Stimulated activated CD4-positive, alpha-beta T cell treated with anti-CD3 and anti-CD28 coated beads, Interleukin-1b, Interleukin-23, amount 100 ng/mL, for 48 hours (primary cell): ENCODE measurements at regions not wholly inside any gene's neighbourhood (a gene's known extent, or its start where the extent isn't known, plus 50 kb on each side); places are given as distances from the start of the nearest gene placed in this dataset.

Experiments used
- DNase-seq: peaks from one replicate; pipeline ENCODE4 v3.0.0-alpha.2; 2020

GRCh38 chr5:74173241-74173640 lies 467.3 kb downstream of the ENC1 start:
- no peak for DNase-seq

GRCh38 chr5:74169701-74170100 lies 470.8 kb downstream of the ENC1 start:
- DNase-seq, result no peak

GRCh38 chr5:74167930-74168315 lies 472.6 kb downstream of the ENC1 start:
- DNase-seq, result no peak

DNA sequence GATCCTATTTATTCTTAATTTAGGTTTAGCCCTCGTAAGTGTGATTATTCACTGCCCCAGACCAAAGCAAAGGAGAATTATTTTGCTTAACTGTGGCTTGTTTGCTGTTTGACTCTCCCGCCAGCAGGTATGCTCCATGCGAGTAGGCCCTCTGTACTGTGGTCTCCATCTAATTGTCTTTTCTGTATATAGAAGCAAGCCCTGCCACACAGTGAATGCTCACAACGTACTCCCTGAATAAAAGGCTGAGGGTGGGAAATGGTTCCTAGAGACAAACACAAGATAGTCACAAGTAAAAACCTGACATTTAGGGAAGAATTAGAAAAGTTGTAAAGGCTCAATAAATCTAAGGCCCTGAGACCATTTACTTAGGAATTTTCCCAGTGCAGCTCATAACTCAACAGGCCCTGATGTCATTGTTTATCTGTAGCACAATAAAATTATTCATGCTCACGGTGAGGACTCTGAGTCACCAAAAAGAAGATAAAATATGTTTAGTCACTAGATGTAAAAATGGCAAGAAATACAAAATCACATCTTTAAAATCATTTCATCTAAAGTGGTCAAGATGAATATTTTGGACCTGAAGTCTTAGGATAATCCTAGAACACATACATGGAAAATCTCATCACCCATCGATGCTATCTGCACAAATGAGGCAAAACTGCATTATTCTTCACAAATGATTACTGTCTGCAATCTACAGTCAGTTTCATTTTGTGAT lies 473.2 kb downstream of the ENC1 start:
- no peak for DNase-seq

DNA sequence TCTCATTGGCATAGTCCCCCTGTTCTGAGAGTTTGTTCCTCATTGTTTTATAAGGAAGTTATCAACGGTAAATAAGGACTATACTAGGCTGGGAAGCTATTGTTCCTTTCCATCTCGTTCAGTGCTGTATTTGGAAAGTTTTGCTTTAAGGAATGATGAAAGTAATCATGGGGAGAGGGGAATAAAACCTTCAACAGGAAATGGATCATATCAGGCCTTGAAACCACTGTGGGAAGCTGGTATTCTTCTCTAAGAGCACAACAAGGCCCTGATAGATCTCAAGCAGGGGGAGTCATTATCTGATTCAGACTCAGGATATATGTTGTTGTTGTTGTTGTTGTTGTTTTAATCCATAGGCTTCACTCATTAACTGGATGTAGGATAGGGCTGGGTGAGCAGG lies 474.5 kb downstream of the ENC1 start:
- no peak for DNase-seq

DNA sequence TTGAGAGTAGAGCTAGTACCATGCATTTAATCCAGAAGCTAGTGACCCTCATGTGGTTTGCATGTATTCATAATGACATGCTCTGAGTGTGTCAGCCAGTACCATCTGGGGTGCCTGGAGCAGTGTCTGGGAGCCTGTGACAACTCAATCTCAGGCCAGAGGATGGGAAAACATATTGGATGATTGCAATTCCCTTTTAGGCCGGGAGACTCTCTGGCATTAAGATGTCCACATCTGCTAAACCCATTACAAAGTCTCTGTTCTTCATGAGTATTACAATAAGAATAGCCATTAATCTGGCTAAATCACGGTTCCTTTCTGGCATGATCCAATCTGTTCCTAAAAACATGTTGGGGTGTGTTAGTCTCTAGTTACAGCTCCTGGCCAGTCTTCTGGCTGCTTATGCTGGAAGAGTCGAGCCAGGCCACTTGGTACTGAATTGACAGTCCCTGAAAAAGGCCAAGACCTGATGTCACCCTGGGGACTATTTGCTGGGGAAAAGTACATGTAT lies 475.7 kb downstream of the ENC1 start:
- DNase-seq, result no peak

- DNase-seq, result no peak
Observed at GRCh38 chr5:74162524-74162923, 478.0 kb downstream of the ENC1 start.

GRCh38 chr5:74161170-74161569 lies 479.4 kb downstream of the ENC1 start:
- no peak for DNase-seq

DNA sequence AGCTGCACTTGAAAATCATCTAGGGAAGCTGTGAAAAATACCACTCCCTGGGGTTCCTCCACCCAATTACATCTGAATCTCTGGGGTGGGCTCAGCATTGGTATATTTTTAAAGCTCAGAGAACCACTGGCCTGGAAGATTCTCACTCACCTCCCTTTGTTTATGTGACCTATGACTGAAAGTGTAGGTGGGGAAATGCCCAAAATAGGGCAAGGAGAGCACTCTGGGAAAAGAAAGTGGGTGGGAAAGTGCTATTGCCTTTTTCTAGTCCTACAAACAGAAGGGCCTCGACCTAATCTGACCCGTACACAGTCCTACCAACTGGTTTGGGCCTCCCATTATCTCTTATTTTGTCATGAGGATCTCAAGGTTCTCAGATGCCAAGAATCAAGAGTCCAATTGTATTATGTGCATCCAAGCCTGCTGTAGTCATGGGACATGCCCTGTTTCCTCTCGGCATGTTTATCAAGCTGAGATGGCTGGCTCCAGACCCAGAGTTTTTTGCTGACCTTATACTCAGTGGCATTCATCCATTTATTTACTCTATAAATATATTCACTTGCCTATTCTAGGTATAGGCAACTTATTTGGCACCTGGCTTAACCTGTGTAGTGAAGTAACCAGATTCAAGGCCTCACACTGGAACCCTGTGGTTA lies 483.7 kb downstream of the ENC1 start:
- DNase-seq, result no peak

- no peak for DNase-seq
Observed at GRCh38 chr5:74155501-74155900, 485.0 kb downstream of the ENC1 start.

DNA sequence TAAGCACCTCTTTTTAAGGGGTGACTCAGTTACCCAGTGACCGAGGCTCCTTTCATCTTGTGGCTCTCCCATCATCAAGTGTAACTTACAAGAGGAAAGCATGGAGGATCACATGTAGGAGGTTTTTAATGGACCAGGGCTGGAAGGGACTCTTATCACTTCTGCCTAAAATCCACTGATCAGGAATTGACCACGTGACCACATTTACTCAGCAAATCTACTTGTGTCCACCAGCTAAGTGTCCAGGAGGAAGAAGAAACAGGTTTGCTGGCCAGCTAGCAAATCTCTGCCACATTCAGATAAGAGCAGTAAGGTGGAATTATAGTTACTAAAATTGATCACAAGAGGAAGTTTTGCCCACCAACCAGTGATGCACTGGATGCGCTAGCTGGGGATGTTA lies 486.0 kb downstream of the ENC1 start:
- DNase-seq, result no peak

- DNase-seq, result no peak
Observed at GRCh38 chr5:74153255-74153790, 487.2 kb downstream of the ENC1 start.

- no peak for DNase-seq
Observed at GRCh38 chr5:74152625-74153254, 487.8 kb downstream of the ENC1 start.

DNA sequence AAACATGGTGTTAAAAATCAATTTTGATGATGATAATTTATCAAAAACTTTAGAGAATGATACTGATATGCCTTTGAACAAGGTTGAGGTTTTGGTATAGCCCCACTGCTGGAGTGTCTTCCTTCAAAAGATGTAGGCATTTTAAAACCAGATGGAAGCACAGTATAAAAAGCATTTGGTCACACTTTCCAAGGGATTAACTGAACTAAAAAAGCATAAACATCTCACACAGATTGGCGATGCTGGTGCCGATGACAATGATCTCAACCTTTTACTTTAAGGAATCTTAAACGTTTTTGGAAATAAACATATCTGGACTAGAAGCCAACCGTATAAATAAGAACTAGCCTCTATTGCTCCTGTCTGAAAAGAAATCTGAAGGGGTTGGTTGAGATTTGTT lies 488.4 kb downstream of the ENC1 start:
- DNase-seq, result no peak

DNA sequence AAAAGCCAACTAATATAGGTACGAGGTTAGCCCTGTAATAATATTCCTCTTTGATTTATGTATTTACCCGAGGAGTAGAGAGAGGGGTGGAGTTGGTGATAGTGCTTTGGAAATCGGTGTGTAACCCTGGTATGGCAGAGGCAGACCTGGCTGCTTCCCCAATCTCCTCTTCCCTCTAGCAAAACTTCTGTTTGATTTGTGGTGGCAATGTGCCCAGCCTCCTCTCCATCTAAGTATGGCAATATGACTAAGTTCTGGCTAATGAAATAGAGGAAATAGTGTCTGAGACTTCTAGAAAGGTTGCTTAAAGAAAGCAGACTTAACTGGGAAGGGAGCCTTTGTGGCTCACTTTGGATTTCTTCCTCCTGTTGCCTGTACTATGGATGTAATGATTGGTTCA lies 491.1 kb downstream of the ENC1 start:
- no peak for DNase-seq

GRCh38 chr5:74148321-74148720 lies 492.2 kb downstream of the ENC1 start:
- no peak for DNase-seq

DNA sequence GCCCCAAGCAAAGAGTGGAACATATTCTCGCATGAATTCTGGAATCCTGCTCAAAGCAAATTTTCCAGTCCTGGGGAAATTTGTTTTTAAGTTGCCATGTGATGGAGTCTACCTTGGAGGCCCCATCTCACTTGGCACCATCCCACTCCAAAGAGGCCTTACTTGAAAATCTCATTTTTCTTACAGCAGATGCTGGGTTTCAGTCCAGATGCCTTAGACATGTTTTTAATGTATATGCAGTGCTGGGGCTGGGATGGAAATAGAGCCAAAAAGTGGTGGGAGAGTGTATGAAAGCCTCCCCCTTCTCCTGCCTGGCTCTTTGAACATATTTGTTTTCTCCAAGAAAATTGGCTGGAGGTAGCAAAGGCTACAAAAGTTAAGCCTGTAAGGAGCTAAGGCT lies 493.7 kb downstream of the ENC1 start:
- DNase-seq, result no peak

- no peak for DNase-seq
Observed at GRCh38 chr5:74145951-74146350, 494.6 kb downstream of the ENC1 start.

DNA sequence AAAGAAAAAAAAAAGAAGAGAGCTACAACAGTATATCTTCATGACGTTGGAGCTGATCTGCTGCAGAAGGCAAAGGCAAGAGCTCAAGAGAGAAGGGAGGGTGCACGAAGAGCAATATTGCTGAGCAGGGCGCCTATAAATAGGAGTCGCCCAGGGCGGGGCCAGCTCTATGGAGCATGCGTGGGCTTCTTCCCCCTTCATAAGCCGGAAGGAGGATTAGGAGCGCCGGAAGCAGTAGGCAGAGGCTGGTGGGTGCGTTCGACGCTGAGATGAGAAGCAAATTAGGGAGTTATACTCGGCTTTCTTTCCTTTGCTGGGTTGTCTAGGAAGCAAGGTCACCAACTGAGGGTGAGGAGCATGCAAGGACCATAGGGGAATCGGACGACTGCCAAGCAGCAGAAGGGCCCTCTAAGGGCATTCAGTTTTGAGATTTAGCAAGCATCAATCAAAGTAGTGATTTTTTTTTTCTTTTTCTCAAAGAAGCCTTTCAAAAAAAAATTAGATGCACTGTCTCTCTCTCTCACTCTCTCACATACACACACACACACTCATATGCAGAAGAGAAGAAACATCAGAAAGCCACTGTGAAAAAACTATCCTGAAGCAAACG lies 496.7 kb downstream of the ENC1 start:
- DNase-seq, result no peak

DNA sequence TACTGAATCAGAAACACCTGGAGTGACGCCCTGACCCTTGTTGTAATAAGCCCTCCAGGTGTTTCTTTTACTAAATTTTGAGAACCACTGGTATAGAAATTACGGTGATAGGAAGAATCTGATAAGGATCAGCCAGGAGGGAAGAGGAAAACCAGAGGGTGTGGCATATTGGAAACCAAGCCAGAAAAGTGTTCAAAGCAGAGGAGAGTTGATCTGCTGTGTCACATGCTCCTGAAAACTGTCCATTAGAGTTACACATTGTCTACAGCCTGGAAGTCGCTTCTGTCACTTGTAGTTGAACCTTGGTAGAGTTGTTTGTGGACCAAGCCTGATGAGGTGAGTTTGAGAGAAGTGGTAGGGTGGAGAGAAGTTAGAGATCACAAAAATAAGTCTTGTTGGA lies 497.4 kb downstream of the ENC1 start:
- no peak for DNase-seq

GRCh38 chr5:74141053-74141452 lies 499.5 kb downstream of the ENC1 start:
- no peak for DNase-seq

DNA sequence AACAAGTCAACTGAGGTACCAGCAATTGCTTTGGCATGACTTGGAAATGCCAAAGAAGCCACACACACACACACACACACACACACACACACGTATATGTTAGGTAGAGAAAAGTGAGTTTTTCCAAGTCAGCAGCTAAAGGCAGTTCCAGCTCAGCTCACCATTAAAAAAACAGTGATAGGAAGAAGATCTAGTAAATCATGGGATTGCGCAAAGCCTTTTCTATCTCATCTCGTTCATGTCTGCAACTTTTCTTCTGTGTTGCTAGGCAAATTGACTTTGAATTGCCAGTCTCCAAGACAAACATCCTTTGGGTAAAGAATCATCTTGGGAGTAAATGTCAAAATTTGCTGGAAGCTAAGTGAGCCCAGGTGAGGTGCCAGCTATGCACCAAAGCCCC lies 500.1 kb downstream of the ENC1 start:
- DNase-seq, result no peak

GRCh38 chr5:74139589-74139988 lies 500.9 kb downstream of the ENC1 start:
- no peak for DNase-seq

GRCh38 chr5:74138721-74139120 lies 501.8 kb downstream of the ENC1 start:
- DNase-seq, result no peak
